ENCODE measurements at regions not wholly inside any gene's neighbourhood (a gene's known extent, or its start where the extent isn't known, plus 50 kb on each side); places are given as distances from the start of the nearest gene placed in this dataset.

DNA sequence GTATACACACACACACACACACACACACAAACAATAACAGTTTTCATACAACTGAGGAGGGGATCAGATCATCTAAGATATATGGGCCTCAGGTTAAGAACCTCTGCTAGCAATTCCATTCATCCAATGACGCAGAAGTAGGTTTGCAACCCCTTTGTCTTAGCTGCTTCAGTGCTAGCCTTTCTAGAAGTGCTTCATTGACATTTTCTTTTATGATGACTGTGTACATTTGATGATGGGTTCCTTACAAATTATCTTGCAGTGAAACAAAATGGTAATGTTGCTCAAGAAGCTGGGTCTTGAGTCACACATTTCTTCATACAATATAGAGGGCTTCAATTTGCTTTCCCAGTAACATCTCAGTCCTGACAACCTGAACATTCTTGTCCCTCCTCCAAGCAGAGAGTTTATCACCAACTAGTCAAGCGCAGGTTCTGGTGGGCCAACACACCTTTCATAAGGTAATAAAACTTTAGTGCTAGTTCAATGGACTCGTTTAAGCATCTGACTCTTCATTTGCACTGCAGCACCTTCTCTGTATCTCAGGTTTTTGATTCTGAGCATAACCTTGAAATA lies 269.5 kb downstream of the CNTN3 start:
- DNase-seq: no peak
- no peaks in the 10 kb centered on the region for H3F3A ChIP-seq (ENCODE audit: insufficient read depth, low read length)
- no peaks in the 10 kb centered on the region for H3K79me2 ChIP-seq (ENCODE audit: low read length)
- no peaks in the 10 kb centered on the region for H4K20me1 ChIP-seq (ENCODE audit: insufficient read depth, low read length)
- H3K9me2 ChIP-seq (replicated peaks; ENCODE audit: insufficient read depth, low read length): no peaks in the 10 kb centered on the region
- no peaks in the 10 kb centered on the region for H3K4me1 ChIP-seq (ENCODE audit: low read length)
- no peak overlapping the region for H3K4me2 ChIP-seq (ENCODE audit: low read depth, low read length)
- TF ChIP-seq CTCF (IDR thresholded peaks at IDR 0.05; ENCODE audit: low read length) (no peak), EZH2 (optimal IDR thresholded peaks at IDR 0.05; ENCODE audit: low read depth, low read length) (no peak), EZH2phosphoT487 (IDR thresholded peaks at IDR 0.05; ENCODE audit: low read length) (no peak)
- no peak overlapping the region for H3K9ac ChIP-seq (ENCODE audit: low read length)
- H3K9me3 ChIP-seq (replicated peaks; ENCODE audit: insufficient read depth, low read length): no peaks in the 10 kb centered on the region
- H3K27me3 ChIP-seq (replicated peaks; ENCODE audit: insufficient read depth, low read length): no peaks in the 10 kb centered on the region
- no peak overlapping the region for H3K27ac ChIP-seq (ENCODE audit: low read length)
- no peak overlapping the region for H3K4me3 ChIP-seq (ENCODE audit: low read length)
- H2AFZ ChIP-seq (ENCODE audit: low read length): no peak overlapping the region
- no peaks in the 10 kb centered on the region for H3K36me3 ChIP-seq (replicated peaks; ENCODE audit: insufficient read depth, low read length)

DNA sequence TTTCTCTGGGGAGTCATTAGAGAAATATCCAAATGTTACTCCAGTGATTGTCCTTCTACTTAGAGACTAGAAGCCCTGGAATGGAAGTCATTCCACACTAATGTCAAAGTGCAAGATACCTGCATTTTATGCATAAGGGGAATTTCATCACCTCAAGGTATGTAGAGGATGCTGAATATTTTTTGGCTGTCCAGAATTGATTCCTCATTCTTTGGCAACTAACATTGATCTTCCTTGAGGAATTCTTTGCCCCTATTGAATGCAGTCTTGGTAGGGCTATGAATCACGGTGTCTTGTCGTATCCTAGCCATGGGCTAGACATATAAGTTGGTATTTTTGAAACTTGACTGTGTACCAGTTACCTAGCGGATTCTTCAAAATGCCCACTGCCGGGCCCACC lies 271.1 kb downstream of the CNTN3 start:
- no peak overlapping the region for H3K27ac ChIP-seq (ENCODE audit: low read length)
- H4K20me1 ChIP-seq (ENCODE audit: insufficient read depth, low read length): no peaks in the 10 kb centered on the region

GRCh38 chr3:74338998-74339397 lies 275.5 kb downstream of the CNTN3 start:
- no peaks in the 10 kb centered on the region for H4K20me1 ChIP-seq (ENCODE audit: insufficient read depth, low read length)
- H3K27me3 ChIP-seq (replicated peaks; ENCODE audit: insufficient read depth, low read length): no peaks in the 10 kb centered on the region
- H3K27ac ChIP-seq (ENCODE audit: low read length): no peak overlapping the region
- no peak overlapping the region for H3K4me2 ChIP-seq (ENCODE audit: low read depth, low read length)
- no peaks in the 10 kb centered on the region for H3K9me3 ChIP-seq (replicated peaks; ENCODE audit: insufficient read depth, low read length)
- TF ChIP-seq EZH2phosphoT487 (IDR thresholded peaks at IDR 0.05; ENCODE audit: low read length): no peak
- TF ChIP-seq EZH2 (optimal IDR thresholded peaks at IDR 0.05; ENCODE audit: low read depth, low read length): no peak
- no peak for TF ChIP-seq CTCF (IDR thresholded peaks at IDR 0.05; ENCODE audit: low read length)
- H2AFZ ChIP-seq (ENCODE audit: low read length): no peak overlapping the region
- no peaks in the 10 kb centered on the region for H3K4me1 ChIP-seq (ENCODE audit: low read length)
- H3K4me3 ChIP-seq (ENCODE audit: low read length): no peak overlapping the region
- H3K9ac ChIP-seq (ENCODE audit: low read length): no peak overlapping the region
- no peak for DNase-seq
- H3K36me3 ChIP-seq (replicated peaks; ENCODE audit: insufficient read depth, low read length): no peaks in the 10 kb centered on the region
- no peaks in the 10 kb centered on the region for H3K9me2 ChIP-seq (replicated peaks; ENCODE audit: insufficient read depth, low read length)
- no peaks in the 10 kb centered on the region for H3F3A ChIP-seq (ENCODE audit: insufficient read depth, low read length)
- H3K79me2 ChIP-seq (ENCODE audit: low read length): no peaks in the 10 kb centered on the region

More for the DNA sequence above, 271.1 kb downstream of the CNTN3 start:
- Histone ChIP-seq H3K36me3 (replicated peaks; ENCODE audit: insufficient read depth, low read length) (no peaks in the 10 kb centered on the region), H3K4me1 (ENCODE audit: low read length) (no peaks in the 10 kb centered on the region), H3F3A (ENCODE audit: insufficient read depth, low read length) (no peaks in the 10 kb centered on the region), H3K9me3 (replicated peaks; ENCODE audit: insufficient read depth, low read length) (no peaks in the 10 kb centered on the region), H3K9ac (ENCODE audit: low read length) (no peak overlapping the region), H3K4me3 (ENCODE audit: low read length) (no peak overlapping the region), H2AFZ (ENCODE audit: low read length) (no peak overlapping the region), H3K79me2 (ENCODE audit: low read length) (no peaks in the 10 kb centered on the region), H3K9me2 (replicated peaks; ENCODE audit: insufficient read depth, low read length) (no peaks in the 10 kb centered on the region), H3K27me3 (replicated peaks; ENCODE audit: insufficient read depth, low read length) (no peaks in the 10 kb centered on the region), H3K4me2 (ENCODE audit: low read depth, low read length) (no peak overlapping the region)
- DNase-seq: no peak
- no peak for TF ChIP-seq CTCF (IDR thresholded peaks at IDR 0.05; ENCODE audit: low read length)
- no peak for TF ChIP-seq EZH2 (optimal IDR thresholded peaks at IDR 0.05; ENCODE audit: low read depth, low read length)
- no peak for TF ChIP-seq EZH2phosphoT487 (IDR thresholded peaks at IDR 0.05; ENCODE audit: low read length)
